ENCODE measurements at regions not wholly inside any gene's neighbourhood (a gene's known extent, or its start where the extent isn't known, plus 50 kb on each side); places are given as distances from the start of the nearest gene placed in this dataset.

DNA sequence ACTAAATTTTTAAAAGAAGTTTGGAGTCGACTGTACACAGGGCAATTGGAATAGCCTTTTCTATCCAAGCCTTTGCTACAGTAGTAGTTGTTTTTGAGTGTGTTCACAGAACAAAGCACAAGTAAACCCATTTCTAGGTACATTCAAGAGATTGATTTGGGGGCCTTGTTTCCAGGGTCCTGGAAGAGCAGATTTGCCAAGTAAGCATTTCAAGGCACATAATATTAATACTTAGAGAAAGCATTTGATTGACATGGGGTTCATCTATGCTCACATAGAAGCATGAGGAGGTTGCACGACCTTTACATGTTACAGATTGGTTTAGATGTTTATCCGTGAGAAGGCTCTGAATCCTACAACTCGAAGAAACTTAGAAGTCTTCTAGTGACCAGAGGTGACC is 324.1 kb downstream of the MYCN start:
- TF ChIP-seq, protein P1, sequence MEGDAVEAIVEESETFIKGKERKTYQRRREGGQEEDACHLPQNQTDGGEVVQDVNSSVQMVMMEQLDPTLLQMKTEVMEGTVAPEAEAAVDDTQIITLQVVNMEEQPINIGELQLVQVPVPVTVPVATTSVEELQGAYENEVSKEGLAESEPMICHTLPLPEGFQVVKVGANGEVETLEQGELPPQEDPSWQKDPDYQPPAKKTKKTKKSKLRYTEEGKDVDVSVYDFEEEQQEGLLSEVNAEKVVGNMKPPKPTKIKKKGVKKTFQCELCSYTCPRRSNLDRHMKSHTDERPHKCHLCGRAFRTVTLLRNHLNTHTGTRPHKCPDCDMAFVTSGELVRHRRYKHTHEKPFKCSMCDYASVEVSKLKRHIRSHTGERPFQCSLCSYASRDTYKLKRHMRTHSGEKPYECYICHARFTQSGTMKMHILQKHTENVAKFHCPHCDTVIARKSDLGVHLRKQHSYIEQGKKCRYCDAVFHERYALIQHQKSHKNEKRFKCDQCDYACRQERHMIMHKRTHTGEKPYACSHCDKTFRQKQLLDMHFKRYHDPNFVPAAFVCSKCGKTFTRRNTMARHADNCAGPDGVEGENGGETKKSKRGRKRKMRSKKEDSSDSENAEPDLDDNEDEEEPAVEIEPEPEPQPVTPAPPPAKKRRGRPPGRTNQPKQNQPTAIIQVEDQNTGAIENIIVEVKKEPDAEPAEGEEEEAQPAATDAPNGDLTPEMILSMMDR (IDR thresholded peaks at IDR 0.05; ENCODE audit: low read depth, low read length, missing input control): no peak
- TF ChIP-seq FOXA2 (IDR thresholded peaks at IDR 0.05) (no peak), SP1 (IDR thresholded peaks at IDR 0.05) (no peak)
- TF ChIP-seq, protein P2, sequence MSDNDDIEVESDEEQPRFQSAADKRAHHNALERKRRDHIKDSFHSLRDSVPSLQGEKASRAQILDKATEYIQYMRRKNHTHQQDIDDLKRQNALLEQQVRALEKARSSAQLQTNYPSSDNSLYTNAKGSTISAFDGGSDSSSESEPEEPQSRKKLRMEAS (IDR thresholded peaks at IDR 0.05): no peak
- TF ChIP-seq, protein P3, sequence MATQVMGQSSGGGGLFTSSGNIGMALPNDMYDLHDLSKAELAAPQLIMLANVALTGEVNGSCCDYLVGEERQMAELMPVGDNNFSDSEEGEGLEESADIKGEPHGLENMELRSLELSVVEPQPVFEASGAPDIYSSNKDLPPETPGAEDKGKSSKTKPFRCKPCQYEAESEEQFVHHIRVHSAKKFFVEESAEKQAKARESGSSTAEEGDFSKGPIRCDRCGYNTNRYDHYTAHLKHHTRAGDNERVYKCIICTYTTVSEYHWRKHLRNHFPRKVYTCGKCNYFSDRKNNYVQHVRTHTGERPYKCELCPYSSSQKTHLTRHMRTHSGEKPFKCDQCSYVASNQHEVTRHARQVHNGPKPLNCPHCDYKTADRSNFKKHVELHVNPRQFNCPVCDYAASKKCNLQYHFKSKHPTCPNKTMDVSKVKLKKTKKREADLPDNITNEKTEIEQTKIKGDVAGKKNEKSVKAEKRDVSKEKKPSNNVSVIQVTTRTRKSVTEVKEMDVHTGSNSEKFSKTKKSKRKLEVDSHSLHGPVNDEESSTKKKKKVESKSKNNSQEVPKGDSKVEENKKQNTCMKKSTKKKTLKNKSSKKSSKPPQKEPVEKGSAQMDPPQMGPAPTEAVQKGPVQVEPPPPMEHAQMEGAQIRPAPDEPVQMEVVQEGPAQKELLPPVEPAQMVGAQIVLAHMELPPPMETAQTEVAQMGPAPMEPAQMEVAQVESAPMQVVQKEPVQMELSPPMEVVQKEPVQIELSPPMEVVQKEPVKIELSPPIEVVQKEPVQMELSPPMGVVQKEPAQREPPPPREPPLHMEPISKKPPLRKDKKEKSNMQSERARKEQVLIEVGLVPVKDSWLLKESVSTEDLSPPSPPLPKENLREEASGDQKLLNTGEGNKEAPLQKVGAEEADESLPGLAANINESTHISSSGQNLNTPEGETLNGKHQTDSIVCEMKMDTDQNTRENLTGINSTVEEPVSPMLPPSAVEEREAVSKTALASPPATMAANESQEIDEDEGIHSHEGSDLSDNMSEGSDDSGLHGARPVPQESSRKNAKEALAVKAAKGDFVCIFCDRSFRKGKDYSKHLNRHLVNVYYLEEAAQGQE (IDR thresholded peaks at IDR 0.05): no peak
